GM23338 (cell line): ENCODE measurements at regions not wholly inside any gene's neighbourhood (a gene's known extent, or its start where the extent isn't known, plus 50 kb on each side); places are given as distances from the start of the nearest gene placed in this dataset.

Experiments used
- CREB1 ChIP-seq: fragments of 250-450 bp; sonication (Bioruptor Pico); IDR thresholded peaks from 2 replicates; pipeline ENCODE4 v1.5.0; 2020; ENCODE audit warnings: low read depth, mild to moderate bottlenecking, moderate library complexity
- EZH2 ChIP-seq: fragments of 200-600 bp; sonication (generic); IDR thresholded peaks from one replicate; pipeline ENCODE4 v1.8.0; 2017; ENCODE audit warnings: antibody characterized with exemption, mild to moderate bottlenecking, low read depth; ENCODE audit not compliant: unreplicated experiment
- JUNB ChIP-seq: IDR thresholded peaks from one replicate; pipeline ENCODE4 v1.6.1; 2016; ENCODE audit warnings: antibody characterized with exemption; ENCODE audit not compliant: unreplicated experiment
- NANOG ChIP-seq: IDR thresholded peaks from 2 replicates; pipeline ENCODE4 v1.6.1; 2016; ENCODE audit warnings: antibody characterized with exemption, borderline replicate concordance
- POLR2AphosphoS5 ChIP-seq: IDR thresholded peaks from 2 replicates; pipeline ENCODE4 v1.6.1; 2016; ENCODE audit warnings: antibody characterized with exemption, low read depth
- TF ChIP-seq, protein P1 (sequence below), 2 experiments: fragments of 200-600 bp in 1 of 2; sonication (generic) in 1 of 2; conservative IDR thresholded peaks; 2 replicates each; pipeline versions ENCODE4 v1.5.1 to v1.6.1; 2016 to 2017; ENCODE audit warnings: antibody characterized with exemption in 2 of 2, low read depth in 2 of 2, mild to moderate bottlenecking in 2 of 2, moderate library complexity in 1 of 2
- TF ChIP-seq, protein P2 (sequence below): IDR thresholded peaks from one replicate; pipeline ENCODE4 v1.6.1; 2018; ENCODE audit warnings: antibody characterized with exemption; ENCODE audit not compliant: unreplicated experiment

DNA sequence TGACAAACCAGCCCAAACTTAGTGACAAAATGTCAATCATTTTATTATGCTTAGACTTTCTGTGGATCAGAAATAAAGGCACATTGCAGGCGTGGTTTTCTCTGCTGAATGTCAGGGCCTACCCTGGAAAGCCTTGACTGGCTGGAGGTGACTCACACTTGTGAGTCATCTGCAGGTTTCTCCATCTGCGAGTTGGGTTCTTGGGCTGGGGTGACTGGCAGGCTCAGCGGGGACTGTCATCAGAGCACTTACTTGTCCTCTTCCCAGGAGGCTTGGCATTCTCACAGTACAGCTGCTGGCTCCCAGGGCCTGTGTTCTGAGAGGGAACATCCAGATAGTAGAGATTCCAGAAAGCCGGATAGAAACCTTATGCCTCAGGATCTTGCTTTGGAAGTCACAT, 153.8 kb upstream of the AGA start:
- TF ChIP-seq, protein P1, sequence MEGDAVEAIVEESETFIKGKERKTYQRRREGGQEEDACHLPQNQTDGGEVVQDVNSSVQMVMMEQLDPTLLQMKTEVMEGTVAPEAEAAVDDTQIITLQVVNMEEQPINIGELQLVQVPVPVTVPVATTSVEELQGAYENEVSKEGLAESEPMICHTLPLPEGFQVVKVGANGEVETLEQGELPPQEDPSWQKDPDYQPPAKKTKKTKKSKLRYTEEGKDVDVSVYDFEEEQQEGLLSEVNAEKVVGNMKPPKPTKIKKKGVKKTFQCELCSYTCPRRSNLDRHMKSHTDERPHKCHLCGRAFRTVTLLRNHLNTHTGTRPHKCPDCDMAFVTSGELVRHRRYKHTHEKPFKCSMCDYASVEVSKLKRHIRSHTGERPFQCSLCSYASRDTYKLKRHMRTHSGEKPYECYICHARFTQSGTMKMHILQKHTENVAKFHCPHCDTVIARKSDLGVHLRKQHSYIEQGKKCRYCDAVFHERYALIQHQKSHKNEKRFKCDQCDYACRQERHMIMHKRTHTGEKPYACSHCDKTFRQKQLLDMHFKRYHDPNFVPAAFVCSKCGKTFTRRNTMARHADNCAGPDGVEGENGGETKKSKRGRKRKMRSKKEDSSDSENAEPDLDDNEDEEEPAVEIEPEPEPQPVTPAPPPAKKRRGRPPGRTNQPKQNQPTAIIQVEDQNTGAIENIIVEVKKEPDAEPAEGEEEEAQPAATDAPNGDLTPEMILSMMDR (conservative IDR thresholded peaks at IDR 0.05; ENCODE audit: low read depth in 2 of 2) = no peak
- TF ChIP-seq, protein P2, sequence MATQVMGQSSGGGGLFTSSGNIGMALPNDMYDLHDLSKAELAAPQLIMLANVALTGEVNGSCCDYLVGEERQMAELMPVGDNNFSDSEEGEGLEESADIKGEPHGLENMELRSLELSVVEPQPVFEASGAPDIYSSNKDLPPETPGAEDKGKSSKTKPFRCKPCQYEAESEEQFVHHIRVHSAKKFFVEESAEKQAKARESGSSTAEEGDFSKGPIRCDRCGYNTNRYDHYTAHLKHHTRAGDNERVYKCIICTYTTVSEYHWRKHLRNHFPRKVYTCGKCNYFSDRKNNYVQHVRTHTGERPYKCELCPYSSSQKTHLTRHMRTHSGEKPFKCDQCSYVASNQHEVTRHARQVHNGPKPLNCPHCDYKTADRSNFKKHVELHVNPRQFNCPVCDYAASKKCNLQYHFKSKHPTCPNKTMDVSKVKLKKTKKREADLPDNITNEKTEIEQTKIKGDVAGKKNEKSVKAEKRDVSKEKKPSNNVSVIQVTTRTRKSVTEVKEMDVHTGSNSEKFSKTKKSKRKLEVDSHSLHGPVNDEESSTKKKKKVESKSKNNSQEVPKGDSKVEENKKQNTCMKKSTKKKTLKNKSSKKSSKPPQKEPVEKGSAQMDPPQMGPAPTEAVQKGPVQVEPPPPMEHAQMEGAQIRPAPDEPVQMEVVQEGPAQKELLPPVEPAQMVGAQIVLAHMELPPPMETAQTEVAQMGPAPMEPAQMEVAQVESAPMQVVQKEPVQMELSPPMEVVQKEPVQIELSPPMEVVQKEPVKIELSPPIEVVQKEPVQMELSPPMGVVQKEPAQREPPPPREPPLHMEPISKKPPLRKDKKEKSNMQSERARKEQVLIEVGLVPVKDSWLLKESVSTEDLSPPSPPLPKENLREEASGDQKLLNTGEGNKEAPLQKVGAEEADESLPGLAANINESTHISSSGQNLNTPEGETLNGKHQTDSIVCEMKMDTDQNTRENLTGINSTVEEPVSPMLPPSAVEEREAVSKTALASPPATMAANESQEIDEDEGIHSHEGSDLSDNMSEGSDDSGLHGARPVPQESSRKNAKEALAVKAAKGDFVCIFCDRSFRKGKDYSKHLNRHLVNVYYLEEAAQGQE = no peak
- TF ChIP-seq NANOG (no peak), POLR2AphosphoS5 (no peak), CREB1 (CRISPR knock-in tag) (no peak), JUNB (no peak), EZH2 (no peak)
